ENCODE measurements at regions not wholly inside any gene's neighbourhood (a gene's known extent, or its start where the extent isn't known, plus 50 kb on each side); places are given as distances from the start of the nearest gene placed in this dataset.

DNA sequence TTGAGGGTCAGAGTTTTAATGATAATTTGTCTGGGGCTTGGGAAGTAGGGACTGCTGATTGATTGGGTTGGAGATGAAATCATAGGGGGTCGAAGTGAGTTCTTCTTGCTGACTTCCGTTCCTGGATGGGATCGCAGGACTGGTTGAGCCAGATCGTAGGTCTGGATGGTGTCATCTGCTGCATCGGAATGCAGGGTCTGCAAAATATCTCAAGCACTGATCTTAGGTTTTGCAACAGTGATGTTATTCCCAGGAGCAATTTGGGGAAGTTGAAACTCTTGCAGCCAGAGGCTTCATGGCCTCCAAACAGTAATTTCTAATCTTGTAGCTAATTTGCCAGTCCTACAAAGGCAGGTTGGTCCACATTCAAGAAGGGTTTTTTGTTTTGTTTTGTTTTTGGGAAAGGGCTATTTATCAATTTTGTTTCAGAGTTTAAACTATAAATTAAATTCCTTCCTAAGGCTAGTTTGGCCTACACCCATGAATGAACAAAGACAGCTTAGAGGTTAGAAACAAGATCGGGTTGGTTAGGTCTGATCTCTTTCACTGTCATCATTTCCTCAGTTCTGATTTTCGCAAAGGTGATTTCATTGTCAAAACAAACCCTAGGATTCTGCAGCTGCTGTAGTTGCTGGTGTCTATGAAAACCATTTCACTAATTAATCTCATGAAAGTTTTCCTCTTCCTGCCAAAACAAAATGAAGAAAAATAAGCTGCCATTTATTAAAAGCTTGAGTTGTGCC is 388.0 kb downstream of the TMEM232 start:
- TF ChIP-seq, protein P1, sequence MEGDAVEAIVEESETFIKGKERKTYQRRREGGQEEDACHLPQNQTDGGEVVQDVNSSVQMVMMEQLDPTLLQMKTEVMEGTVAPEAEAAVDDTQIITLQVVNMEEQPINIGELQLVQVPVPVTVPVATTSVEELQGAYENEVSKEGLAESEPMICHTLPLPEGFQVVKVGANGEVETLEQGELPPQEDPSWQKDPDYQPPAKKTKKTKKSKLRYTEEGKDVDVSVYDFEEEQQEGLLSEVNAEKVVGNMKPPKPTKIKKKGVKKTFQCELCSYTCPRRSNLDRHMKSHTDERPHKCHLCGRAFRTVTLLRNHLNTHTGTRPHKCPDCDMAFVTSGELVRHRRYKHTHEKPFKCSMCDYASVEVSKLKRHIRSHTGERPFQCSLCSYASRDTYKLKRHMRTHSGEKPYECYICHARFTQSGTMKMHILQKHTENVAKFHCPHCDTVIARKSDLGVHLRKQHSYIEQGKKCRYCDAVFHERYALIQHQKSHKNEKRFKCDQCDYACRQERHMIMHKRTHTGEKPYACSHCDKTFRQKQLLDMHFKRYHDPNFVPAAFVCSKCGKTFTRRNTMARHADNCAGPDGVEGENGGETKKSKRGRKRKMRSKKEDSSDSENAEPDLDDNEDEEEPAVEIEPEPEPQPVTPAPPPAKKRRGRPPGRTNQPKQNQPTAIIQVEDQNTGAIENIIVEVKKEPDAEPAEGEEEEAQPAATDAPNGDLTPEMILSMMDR (IDR thresholded peaks at IDR 0.05): no peak
- TF ChIP-seq POLR2A (IDR thresholded peaks at IDR 0.05): no peak
- no peak for TF ChIP-seq EP300 (IDR thresholded peaks at IDR 0.05)
